BLaER1 (cell line): ENCODE measurements at regions not wholly inside any gene's neighbourhood (a gene's known extent, or its start where the extent isn't known, plus 50 kb on each side); places are given as distances from the start of the nearest gene placed in this dataset.
"Not testable (repeated sequence)": the region's sequence is repeated elsewhere in the genome, so short reads cannot be mapped to it uniquely, and the experiment has no call there.

Experiments
- H3K27ac ChIP-seq: shearing (Covaris generic); formaldehyde crosslinking; 2 replicates; pipeline ENCODE4 v1.8.1; 2022
- H3K27me3 ChIP-seq: shearing (Covaris generic); formaldehyde crosslinking; 2 replicates; pipeline ENCODE4 v1.8.1; 2022
- H3K36me3 ChIP-seq: shearing (Covaris generic); formaldehyde crosslinking; 2 replicates; pipeline ENCODE4 v1.8.1; 2022
- H3K4me1 ChIP-seq: shearing (Covaris generic); formaldehyde crosslinking; 2 replicates; pipeline ENCODE4 v1.8.1; 2022
- H3K4me2 ChIP-seq: shearing (Covaris generic); formaldehyde crosslinking; 2 replicates; pipeline ENCODE4 v1.8.1; 2022
- H3K4me3 ChIP-seq: shearing (Covaris generic); formaldehyde crosslinking; 2 replicates; pipeline ENCODE4 v1.8.1; 2022
- H3K9ac ChIP-seq: shearing (Covaris generic); formaldehyde crosslinking; 2 replicates; pipeline ENCODE4 v1.8.1; 2022
- H3K9me3 ChIP-seq: shearing (Covaris generic); formaldehyde crosslinking; 2 replicates; pipeline ENCODE4 v1.8.1; 2022
- H4K20me1 ChIP-seq: shearing (Covaris generic); formaldehyde crosslinking; 2 replicates; pipeline ENCODE4 v1.8.1; 2022
- Cebpa-rat ChIP-seq: shearing (Covaris generic); IDR thresholded peaks from 2 replicates; pipeline ENCODE4 v1.8.1; 2022

DNA sequence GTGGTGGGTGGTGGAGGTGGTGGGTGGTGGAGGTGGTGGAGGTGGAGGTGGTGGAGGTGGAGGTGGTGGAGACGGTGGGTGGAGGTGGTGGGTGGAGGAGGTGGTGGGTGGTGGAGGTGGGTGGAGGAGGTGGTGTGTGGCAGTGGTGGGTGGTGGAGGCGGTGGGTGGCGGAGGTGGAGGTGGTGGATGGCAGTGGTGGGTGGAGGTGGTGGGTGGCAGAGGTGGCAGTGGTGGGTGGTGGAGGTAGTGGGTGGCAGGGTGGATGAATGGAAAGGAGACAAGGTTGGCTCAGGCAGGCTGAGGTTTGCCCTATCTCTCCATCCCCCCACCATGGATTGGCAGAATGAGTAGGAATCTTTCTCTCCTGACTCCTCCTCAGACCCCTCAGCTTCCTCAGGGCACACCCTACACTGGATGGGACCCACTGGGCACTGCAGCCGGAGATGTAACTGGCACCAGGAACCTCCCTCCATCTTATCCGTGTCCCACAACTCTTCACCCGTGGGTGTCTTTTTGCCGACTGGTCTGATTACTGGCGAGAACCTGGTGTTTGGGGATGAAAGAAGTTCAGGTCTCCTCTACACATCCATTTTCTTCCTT is 166.3 kb downstream of the C9orf50 start:
- Histone ChIP-seq H3K27ac (no peak overlapping the region), H4K20me1 (no peaks in the 10 kb centered on the region), H3K4me1 (peaks cover 63% of the 10 kb centered on the region), H3K36me3 (no peaks in the 10 kb centered on the region), H3K4me3 (no peak overlapping the region), H3K9me3 (no peaks in the 10 kb centered on the region), H3K4me2 (no peak overlapping the region), H3K9ac (no peak overlapping the region), H3K27me3 (no peaks in the 10 kb centered on the region)
- TF ChIP-seq Cebpa-rat, result no peak

DNA sequence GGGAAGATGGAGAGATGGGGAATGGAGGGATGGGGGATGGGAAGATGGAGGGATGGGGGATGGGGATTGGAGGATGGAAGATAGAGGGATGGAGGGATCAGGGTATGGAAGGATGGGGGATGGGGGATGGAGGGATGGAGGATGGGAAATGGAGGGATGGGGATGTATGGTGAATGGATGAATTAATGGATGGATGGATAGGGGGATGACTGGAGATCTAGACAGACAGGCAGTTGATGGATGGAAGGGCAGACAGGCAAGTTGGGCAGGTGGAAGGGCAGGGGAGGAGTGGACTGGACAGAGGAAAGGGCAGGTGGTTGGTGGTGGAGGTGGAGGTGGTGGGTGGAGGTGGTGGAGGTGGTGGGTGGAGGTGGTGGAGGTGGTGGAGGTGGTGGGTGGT is 167.2 kb downstream of the C9orf50 start:
- no peak overlapping the region for H3K4me3 ChIP-seq
- H4K20me1 ChIP-seq, result no peaks in the 10 kb centered on the region
- peaks cover 55% of the 10 kb centered on the region for H3K4me1 ChIP-seq
- no peak for TF ChIP-seq Cebpa-rat
- H3K9ac ChIP-seq, result no peak overlapping the region
- no peaks in the 10 kb centered on the region for H3K27me3 ChIP-seq
- H3K9me3 ChIP-seq, result no peaks in the 10 kb centered on the region
- no peak overlapping the region for H3K27ac ChIP-seq
- no peaks in the 10 kb centered on the region for H3K36me3 ChIP-seq
- no peak overlapping the region for H3K4me2 ChIP-seq

- Histone ChIP-seq H3K27ac (peak overlapping the region; percentile 79), H3K9ac (0 out of 2 replicates have a peak overlapping the region, but pooled peaks have one; percentile 31), H3K4me1 (peaks cover 49% of the 10 kb centered on the region), H3K4me2 (peak overlapping the region; percentile 87), H3K36me3 (no peaks in the 10 kb centered on the region), H4K20me1 (no peaks in the 10 kb centered on the region), H3K27me3 (no peaks in the 10 kb centered on the region), H3K4me3 (no peak overlapping the region), H3K9me3 (peaks cover 6% of the 10 kb centered on the region)
- no peak for TF ChIP-seq Cebpa-rat
Observed at GRCh38 chr9:129451669-129452068, 169.2 kb downstream of the C9orf50 start.

DNA sequence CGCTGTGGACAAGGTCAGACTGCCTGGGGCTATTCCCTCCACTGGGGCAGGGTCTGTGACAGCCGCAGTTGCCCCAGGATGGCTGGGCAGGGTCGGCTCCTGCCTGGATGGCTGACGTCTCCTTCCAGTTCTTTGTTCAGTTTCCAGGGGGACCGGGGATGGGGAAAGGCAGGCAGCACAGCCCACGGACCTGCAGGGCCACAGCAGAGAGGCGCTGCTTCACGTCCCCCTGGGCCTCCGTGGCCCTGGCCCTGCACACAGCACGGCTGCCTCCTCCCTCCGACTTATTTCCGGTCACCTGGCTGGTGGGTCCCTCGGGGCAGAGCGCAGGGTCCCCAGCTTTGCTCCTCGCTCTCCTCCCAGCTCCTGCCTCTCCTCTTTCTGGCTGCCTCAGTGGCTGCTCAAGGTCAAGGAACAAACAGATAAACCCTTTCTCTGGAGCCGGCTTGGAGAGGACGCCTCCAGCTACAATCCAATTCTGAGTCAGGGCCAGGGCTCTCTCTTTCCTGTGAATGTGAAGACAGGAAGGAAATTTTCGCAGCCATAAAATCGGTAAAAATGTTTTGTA is 169.7 kb downstream of the C9orf50 start:
- Histone ChIP-seq H3K9ac (peak overlapping the region; percentile 31; the same call in 1 of the 2 replicates), H3K27ac (peak overlapping the region; percentile 79), H3K27me3 (no peaks in the 10 kb centered on the region), H3K36me3 (no peaks in the 10 kb centered on the region), H3K9me3 (peaks cover 11% of the 10 kb centered on the region), H3K4me2 (peak overlapping the region; percentile 87), H3K4me3 (0 out of 2 replicates have a peak overlapping the region, but pooled peaks have one; percentile 17), H4K20me1 (no peaks in the 10 kb centered on the region), H3K4me1 (peaks cover 46% of the 10 kb centered on the region)
- TF ChIP-seq Cebpa-rat, result no peak

GRCh38 chr9:129449066-129449465 is 171.8 kb downstream of the C9orf50 start:
- no peak overlapping the region for H3K9ac ChIP-seq
- no peak for TF ChIP-seq Cebpa-rat
- H3K4me2 ChIP-seq, result no peak overlapping the region
- H3K4me3 ChIP-seq, result no peak overlapping the region
- no peaks in the 10 kb centered on the region for H3K36me3 ChIP-seq
- H3K4me1 ChIP-seq, result peaks cover 44% of the 10 kb centered on the region
- no peaks in the 10 kb centered on the region for H3K27me3 ChIP-seq
- H3K27ac ChIP-seq, result no peak overlapping the region
- peaks cover 22% of the 10 kb centered on the region for H3K9me3 ChIP-seq
- H4K20me1 ChIP-seq, result no peaks in the 10 kb centered on the region

DNA sequence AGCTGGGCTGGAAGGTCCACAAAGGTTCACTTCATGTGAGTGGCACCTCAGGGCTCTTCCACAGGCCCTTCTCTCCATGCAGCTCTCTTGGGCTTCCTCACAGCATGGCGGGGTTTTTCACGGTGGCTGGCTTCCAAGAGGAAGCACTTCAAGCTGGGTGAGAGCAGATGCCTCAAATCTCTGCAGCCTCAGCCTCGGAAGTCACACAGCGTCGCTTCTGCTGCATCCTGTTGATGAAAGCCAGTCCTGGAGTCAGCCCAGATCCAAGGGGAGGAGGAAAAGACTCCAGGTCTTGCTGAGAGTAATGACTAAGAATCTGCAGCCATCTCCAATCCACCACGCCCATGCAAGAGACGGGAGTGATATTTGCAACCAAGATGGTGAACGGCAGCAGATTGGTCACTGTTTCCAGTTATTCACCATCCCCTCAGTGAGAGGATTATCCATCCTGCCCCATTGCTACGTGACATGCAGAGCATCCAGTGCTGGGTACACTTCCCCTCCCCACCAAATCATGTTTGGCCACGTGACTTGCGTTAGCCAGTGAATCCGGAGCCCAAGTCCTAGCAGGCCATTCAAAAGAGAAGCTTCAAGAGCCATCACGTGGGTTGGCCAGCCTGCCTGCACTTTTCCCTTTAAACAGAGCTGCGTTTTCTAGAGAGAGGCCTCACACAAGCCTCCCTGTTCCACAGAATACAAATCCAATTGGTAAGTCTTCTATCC is 173.9 kb downstream of the C9orf50 start:
- H4K20me1 ChIP-seq, result no peaks in the 10 kb centered on the region
- H3K27me3 ChIP-seq, result no peaks in the 10 kb centered on the region
- peaks cover 22% of the 10 kb centered on the region for H3K9me3 ChIP-seq
- H3K36me3 ChIP-seq, result no peaks in the 10 kb centered on the region
- H3K27ac ChIP-seq, result no peak overlapping the region
- H3K9ac ChIP-seq, result no peak overlapping the region
- peak overlapping the region; percentile 3; the same call in 1 of the 2 replicates for H3K4me2 ChIP-seq
- peaks cover 54% of the 10 kb centered on the region for H3K4me1 ChIP-seq
- H3K4me3 ChIP-seq, result no peak overlapping the region
- no peak for TF ChIP-seq Cebpa-rat

GRCh38 chr9:129445794-129446306 is 175.1 kb downstream of the C9orf50 start:
- Histone ChIP-seq H4K20me1 (no peaks in the 10 kb centered on the region), H3K9ac (no peak overlapping the region), H3K27ac (no peak overlapping the region), H3K36me3 (no peaks in the 10 kb centered on the region), H3K4me1 (peaks cover 43% of the 10 kb centered on the region), H3K27me3 (no peaks in the 10 kb centered on the region), H3K9me3 (peaks cover 22% of the 10 kb centered on the region), H3K4me2 (no peak overlapping the region), H3K4me3 (no peak overlapping the region)
- no peak for TF ChIP-seq Cebpa-rat

DNA sequence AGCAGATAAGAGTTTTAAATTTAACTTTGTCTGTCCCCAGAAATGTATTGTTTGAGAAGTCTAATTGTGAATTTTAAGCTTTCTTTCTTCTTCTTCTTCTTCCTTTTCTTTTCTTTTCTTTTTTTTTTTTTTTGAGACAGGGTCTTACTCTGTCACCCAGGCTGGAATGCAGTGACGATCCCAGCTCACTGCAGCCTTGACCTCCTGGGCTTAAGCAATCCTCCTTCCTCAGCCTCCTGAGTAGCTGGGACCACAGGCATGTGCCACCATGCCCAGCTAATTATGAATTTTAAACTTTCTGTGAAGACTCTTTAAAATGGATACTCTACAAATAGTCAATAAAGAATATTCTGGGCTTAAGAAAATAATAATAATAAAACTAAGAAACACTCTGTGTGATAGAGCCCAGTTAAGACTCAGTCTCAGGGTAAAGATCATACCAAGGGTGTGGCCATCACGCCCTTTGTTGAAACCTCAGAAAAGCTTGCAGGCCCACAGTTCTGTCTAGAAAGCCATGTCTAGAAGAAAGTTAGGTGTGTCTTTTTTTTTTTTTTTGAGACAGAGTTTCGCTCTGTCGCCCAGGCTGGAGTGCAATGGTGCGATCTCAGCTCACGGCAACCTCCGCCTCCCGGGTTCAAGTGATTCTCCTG is 177.3 kb downstream of the C9orf50 start:
- not testable (repeated sequence) for H4K20me1 ChIP-seq, H3K9ac ChIP-seq, H3K36me3 ChIP-seq, H3K4me3 ChIP-seq, H3K27ac ChIP-seq
- Histone ChIP-seq H3K9me3 (peaks cover 27% of the 10 kb centered on the region), H3K4me1 (peaks cover 45% of the 10 kb centered on the region), H3K4me2 (peak overlapping the region; percentile 58), H3K27me3 (peaks cover 17% of the 10 kb centered on the region)

DNA sequence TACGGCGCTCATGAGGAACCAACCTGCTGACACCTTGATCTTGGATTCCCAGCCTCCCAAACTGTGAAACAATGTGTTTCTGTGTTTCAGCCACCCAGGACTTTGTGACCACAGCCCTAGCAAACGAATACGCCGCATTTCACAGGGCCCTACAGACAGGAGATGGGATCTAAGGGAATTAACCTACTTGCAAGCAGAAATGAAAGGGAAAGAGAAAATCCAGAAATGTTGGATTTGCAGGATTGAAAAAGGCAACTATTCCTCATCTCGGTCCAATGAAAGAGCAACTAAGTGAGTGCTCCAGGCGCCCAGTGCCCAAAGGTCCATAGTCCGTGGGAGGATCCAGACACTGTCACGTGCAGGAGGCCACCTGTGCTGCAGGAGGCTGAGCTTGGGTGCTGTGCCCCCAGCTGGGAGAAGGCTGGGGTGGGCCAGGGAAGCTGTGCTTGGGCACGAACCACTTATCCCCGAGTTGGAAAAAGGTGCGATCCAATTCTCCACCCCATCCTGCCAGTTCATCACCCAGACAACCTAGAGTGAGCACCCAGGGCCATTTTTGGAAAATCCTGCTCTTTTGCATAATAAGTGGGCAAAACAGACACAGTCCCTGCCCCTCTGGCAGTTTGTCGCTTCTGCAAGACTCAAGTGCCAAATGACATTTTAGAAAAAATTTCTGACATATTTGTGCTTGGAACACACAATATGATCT is 177.9 kb downstream of the C9orf50 start:
- H3K36me3 ChIP-seq, result no peaks in the 10 kb centered on the region
- peaks cover 24% of the 10 kb centered on the region for H3K27me3 ChIP-seq
- H3K9ac ChIP-seq, result no peak overlapping the region
- no peak for TF ChIP-seq Cebpa-rat
- H3K27ac ChIP-seq, result no peak overlapping the region
- peaks cover 49% of the 10 kb centered on the region for H3K4me1 ChIP-seq
- 0 out of 2 replicates have a peak, but pooled peaks cover 1% of the 10 kb centered on the region for H4K20me1 ChIP-seq
- H3K4me2 ChIP-seq, result peak overlapping the region; percentile 42
- H3K4me3 ChIP-seq, result no peak overlapping the region
- H3K9me3 ChIP-seq, result peaks cover 27% of the 10 kb centered on the region
